ENCODE measurements at regions not wholly inside any gene's neighbourhood (a gene's known extent, or its start where the extent isn't known, plus 50 kb on each side); places are given as distances from the start of the nearest gene placed in this dataset.

- TF ChIP-seq MAX (IDR thresholded peaks at IDR 0.05) = no peak
- no peak for TF ChIP-seq HOXB13 (CRISPR knock-in tag; IDR thresholded peaks at IDR 0.05; ENCODE audit: low read depth)
- no peak for TF ChIP-seq CTCF (IDR thresholded peaks at IDR 0.05)
- TF ChIP-seq EP300 (IDR thresholded peaks at IDR 0.05) = no peak
Observed at GRCh38 chr4:27078934-27079455, 218.4 kb downstream of the STIM2 start.
